GM12891 (cell line): ENCODE measurements at regions not wholly inside any gene's neighbourhood (a gene's known extent, or its start where the extent isn't known, plus 50 kb on each side); places are given as distances from the start of the nearest gene placed in this dataset.
A peak's percentile ranks its signal among the peaks of the same experiment; 100 is the strongest.
"Not testable (repeated sequence)": the region's sequence is repeated elsewhere in the genome, so short reads cannot be mapped to it uniquely, and the experiment has no call there.

Experiments
- DNase-seq: peaks from one replicate; pipeline ENCODE4 v3.0.0; 2011; ENCODE audit warnings: low spot score; ENCODE audit not compliant: insufficient read length
- FAIRE-seq: peaks from 2 replicates; lab custom pipeline; 2011; peaks lifted over from hg19 to GRCh38; lab: Jason Lieb, UNC
- PAX5 ChIP-seq: IDR thresholded peaks from 2 replicates; pipeline ENCODE4 v1.6.1; 2011; ENCODE audit warnings: low read length, moderate library complexity, mild to moderate bottlenecking; ENCODE audit not compliant: insufficient read depth, severe bottlenecking
- POLR2A ChIP-seq: IDR thresholded peaks from 2 replicates; pipeline ENCODE4 v1.6.1; 2011; ENCODE audit warnings: low read depth, low read length, control low read depth
- POLR2AphosphoS5 ChIP-seq: IDR thresholded peaks from 2 replicates; pipeline ENCODE4 v1.6.1; 2011; ENCODE audit warnings: low read depth, low read length, control low read depth
- POU2F2 ChIP-seq: IDR thresholded peaks from 2 replicates; pipeline ENCODE4 v1.6.1; 2011; ENCODE audit warnings: low read depth, mild to moderate bottlenecking, control low read depth, low read length, moderate library complexity
- SPI1 ChIP-seq: IDR thresholded peaks from 2 replicates; pipeline ENCODE4 v1.6.1; 2011; ENCODE audit warnings: low read depth, low read length, control low read depth
- TAF1 ChIP-seq: IDR thresholded peaks from 2 replicates; pipeline ENCODE4 v1.6.1; 2011; ENCODE audit warnings: low read depth, low read length, control low read depth

GRCh38 chr19:30109565-30109964 is 167.5 kb downstream of the URI1 start:
- no peak for FAIRE-seq
- TF ChIP-seq TAF1: no peak
- TF ChIP-seq POLR2AphosphoS5: no peak
- TF ChIP-seq PAX5: no peak
- no peak for TF ChIP-seq POU2F2
- no peak for TF ChIP-seq SPI1
- no peak for TF ChIP-seq POLR2A
- no peak for DNase-seq

GRCh38 chr19:30111021-30111855 is 169.2 kb downstream of the URI1 start:
- no peak for FAIRE-seq
- no peak for TF ChIP-seq POLR2A
- TF ChIP-seq PAX5: no peak
- TF ChIP-seq TAF1: no peak
- no peak for TF ChIP-seq POLR2AphosphoS5
- TF ChIP-seq POU2F2: no peak
- no peak for TF ChIP-seq SPI1
- DNase-seq: no peak

GRCh38 chr19:30112171-30112570 is 170.1 kb downstream of the URI1 start:
- no peak for DNase-seq
- no peak for FAIRE-seq
- TF ChIP-seq POLR2AphosphoS5 (no peak), PAX5 (no peak), POU2F2 (no peak), POLR2A (no peak), SPI1 (no peak), TAF1 (no peak)

- FAIRE-seq (no peak), DNase-seq (no peak)
- TF ChIP-seq POLR2AphosphoS5: no peak
- TF ChIP-seq PAX5: no peak
- no peak for TF ChIP-seq SPI1
- TF ChIP-seq TAF1: no peak
- no peak for TF ChIP-seq POU2F2
- no peak for TF ChIP-seq POLR2A
Observed at GRCh38 chr19:30112666-30113065, 170.6 kb downstream of the URI1 start.

GRCh38 chr19:30113186-30113585 is 171.1 kb downstream of the URI1 start:
- DNase-seq (no peak), FAIRE-seq (no peak)
- no peak for TF ChIP-seq POLR2A
- TF ChIP-seq SPI1: no peak

GRCh38 chr19:30114095-30114494 is 172.1 kb downstream of the URI1 start:
- DNase-seq, FAIRE-seq: not testable (repeated sequence)

GRCh38 chr19:30115947-30116346 is 173.9 kb downstream of the URI1 start:
- no peak for TF ChIP-seq POLR2A
- no peak for TF ChIP-seq PAX5
- no peak for TF ChIP-seq TAF1
- no peak for TF ChIP-seq POU2F2
- TF ChIP-seq POLR2AphosphoS5: no peak
- DNase-seq: no peak
- FAIRE-seq: peak; percentile 74

GRCh38 chr19:30116530-30116929 is 174.5 kb downstream of the URI1 start:
- TF ChIP-seq POU2F2: no peak
- TF ChIP-seq POLR2A: no peak
- TF ChIP-seq POLR2AphosphoS5: no peak
- no peak for TF ChIP-seq PAX5
- TF ChIP-seq SPI1: no peak
- TF ChIP-seq TAF1: no peak

GRCh38 chr19:30116984-30117555 is 175.0 kb downstream of the URI1 start:
- TF ChIP-seq PAX5 (no peak), SPI1 (no peak), TAF1 (no peak), POLR2A (no peak), POU2F2 (no peak), POLR2AphosphoS5 (no peak)

More at GRCh38 chr19:30116530-30116929, 174.5 kb downstream of the URI1 start:
- DNase-seq: no peak
- no peak for FAIRE-seq

GRCh38 chr19:30117636-30118145 is 175.7 kb downstream of the URI1 start:
- no peak for DNase-seq
- TF ChIP-seq PAX5 (no peak), POLR2AphosphoS5 (no peak)
- FAIRE-seq: no peak

More at GRCh38 chr19:30116984-30117555, 175.0 kb downstream of the URI1 start:
- DNase-seq (no peak), FAIRE-seq (no peak)
